T-helper 22 cell (primary cell): ENCODE measurements at regions not wholly inside any gene's neighbourhood (a gene's known extent, or its start where the extent isn't known, plus 50 kb on each side); places are given as distances from the start of the nearest gene placed in this dataset.

Experiments used
- DNase-seq: peaks from one replicate; pipeline ENCODE4 v3.0.0-alpha.2; 2020; ENCODE audit warnings: low read depth

DNA sequence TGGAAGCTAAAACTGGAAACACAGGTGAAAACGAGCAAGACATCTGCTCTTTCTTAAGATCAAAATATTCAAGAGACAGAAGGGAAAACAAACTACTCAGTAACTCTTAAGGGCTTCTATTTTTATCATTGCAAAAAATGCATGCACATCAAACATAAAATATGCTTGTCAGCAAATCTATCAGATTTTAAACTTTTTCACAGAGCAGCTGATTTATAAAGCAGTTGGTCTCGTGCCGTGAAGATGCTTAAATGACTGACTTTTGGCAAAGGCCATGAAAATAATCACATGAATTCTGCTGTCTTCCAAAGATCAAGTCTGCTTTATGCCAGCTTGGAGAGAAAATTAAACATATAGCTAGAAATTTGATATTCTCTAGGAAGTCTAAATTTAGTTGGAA lies 482.1 kb upstream of the HS3ST1 start:
- no peak for DNase-seq

DNA sequence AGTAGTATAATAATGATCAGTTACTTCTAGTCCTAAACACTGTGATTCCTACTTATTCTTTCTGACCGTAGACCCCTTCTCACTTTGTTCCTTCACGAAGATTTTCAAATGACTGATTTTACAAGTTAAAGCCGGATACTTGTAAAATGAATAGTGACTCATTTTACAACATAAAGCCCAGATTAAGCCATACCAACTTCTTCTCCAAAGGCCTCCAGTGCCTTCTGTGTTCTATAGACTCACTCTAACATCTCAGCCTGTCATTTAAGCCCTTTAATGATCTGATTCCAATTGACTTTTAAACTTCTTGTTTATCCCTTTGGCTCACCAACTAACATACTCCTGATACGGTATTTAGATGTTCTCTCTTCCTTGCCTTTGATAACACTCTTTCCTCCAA lies 480.0 kb upstream of the HS3ST1 start:
- DNase-seq: no peak

DNA sequence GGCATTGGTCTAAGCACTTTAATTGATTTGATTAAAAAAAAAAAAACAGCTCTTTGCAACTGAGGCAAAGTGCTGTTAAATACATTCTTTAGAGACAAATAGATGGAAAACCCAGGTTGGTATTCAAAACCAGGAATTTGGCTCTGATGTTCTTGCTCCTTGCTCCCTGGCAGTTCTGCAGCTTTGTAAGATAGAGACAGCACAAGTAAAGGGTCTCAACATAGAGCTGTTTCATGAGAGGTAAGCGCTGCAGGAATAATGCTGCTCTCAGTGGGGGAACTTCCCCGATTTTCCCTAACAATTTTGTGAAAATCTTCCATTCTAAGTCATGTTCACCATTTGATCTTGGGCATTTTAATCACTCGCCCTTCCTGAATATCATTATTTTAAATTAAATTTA lies 479.5 kb upstream of the HS3ST1 start:
- DNase-seq: no peak

- DNase-seq: no peak
These were observed 476.4 kb upstream of the HS3ST1 start for GRCh38 chr4:11904846-11905739.

DNA sequence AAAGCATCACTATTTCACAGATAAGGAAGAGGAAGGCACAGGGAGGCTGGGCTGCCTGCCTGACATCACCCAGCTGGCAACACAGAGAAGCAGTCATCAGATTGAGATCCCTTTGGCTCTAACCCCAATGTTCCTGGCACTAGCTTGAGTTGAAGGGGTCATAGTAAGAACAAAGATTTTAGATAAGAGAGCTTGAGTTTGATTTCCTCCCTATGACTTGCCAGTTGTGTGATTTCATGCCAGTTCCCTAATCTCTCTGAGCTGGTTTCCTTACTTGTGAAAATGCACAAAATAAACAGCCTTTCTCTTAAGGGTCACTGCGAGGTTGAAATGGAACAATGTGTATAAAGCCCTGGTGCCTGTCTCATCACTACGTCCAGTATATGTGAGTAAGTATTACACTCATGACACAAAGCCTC lies 475.4 kb upstream of the HS3ST1 start:
- no peak for DNase-seq

- no peak for DNase-seq
These were observed 472.4 kb upstream of the HS3ST1 start for GRCh38 chr4:11901089-11901488.

- DNase-seq: no peak
These were observed 471.7 kb upstream of the HS3ST1 start for GRCh38 chr4:11900359-11900758.

DNA sequence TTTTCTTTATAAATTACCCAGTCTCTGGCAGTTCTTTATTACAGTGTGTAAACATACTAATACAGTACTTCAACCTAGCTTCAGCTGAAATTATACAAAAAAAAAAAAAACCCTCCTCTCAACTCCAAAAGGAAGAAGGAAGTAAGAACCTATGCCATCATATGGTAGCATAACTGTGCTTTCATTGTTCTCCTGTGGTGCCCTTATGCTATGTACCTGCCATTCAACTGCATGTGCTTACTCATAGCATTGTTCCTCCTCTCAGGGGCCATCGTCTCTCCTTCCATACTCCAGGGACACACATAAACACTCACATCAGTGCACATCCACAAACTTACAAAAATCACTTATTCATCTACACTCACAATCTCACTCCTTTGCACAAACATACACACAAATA lies 470.1 kb upstream of the HS3ST1 start:
- DNase-seq: no peak

- DNase-seq: no peak
These were observed 467.1 kb upstream of the HS3ST1 start for GRCh38 chr4:11895766-11896165.

DNA sequence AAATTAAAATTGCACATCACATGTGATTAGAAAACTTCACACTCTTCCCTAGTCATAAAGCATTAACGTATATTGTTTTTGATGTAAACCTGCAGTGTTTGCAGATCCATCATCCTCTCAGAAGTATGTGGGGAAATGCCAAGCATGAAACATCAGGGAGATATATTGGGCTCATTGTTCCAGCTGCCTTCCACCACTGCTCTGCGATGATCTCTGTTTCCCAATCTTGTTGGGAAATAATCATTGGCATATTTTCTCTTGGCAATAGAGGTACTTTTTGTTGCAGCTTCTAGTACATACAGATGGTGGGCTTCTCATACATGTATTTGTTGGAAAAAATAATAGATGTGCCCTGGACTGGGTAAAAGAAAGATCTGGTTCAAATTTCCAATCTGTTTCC lies 466.3 kb upstream of the HS3ST1 start:
- DNase-seq: no peak

DNA sequence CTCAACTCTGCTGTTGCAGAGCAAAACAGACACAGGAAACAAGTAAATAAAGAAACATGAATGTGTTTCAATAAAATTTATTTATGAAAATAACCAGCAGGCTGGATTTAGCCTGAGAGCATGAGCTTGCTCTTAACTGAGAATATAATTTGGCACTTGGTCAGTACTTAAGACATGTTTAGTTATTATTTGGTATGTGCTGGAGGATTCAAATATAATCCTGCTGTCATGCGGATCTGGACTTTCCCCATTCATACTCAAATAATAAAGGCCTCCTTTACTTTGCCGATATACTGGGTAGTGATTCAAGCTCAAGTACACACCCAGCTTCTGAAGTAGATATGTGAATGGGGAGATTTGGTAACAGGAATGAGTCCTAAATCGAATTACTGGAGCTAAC lies 465.5 kb upstream of the HS3ST1 start:
- DNase-seq: no peak

- DNase-seq: no peak
These were observed 460.4 kb upstream of the HS3ST1 start for GRCh38 chr4:11889099-11889498.

DNA sequence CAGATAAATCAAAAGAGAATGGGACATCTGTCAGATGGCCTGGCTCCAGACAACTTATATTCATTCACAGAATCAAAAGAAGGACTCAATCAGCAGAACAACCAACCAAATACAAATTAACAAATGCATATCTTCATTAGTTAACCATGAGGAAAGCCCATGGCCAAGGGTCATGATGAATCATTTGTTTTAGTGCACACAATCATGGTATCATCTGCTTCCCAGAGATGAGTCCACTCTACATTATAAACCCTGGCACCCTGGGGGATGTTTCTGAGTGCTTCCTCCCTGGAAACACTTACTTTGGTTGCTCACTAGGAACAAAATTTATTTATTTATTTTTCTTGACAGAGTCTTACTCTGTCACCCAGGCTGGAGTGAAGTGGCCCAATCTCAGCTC lies 453.3 kb upstream of the HS3ST1 start:
- no peak for DNase-seq

DNA sequence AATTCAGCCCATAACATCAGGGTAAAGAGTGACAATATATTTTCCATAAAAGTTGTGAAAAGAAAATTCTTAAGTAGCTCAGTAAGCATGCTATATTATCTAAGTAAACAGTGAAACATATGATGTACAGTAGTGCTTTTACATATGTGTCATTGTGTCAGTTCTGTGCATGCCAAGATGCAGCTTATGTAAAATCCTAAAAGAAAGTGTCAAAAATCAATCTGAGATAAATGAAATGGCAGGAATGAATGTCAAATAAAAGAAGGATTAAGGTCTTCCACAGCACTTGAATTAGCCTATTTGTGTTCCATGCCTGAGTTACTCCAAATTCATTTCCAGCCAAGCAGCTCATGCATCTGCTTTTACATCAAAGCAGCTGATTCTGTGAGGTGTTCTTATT lies 452.7 kb upstream of the HS3ST1 start:
- DNase-seq: no peak

DNA sequence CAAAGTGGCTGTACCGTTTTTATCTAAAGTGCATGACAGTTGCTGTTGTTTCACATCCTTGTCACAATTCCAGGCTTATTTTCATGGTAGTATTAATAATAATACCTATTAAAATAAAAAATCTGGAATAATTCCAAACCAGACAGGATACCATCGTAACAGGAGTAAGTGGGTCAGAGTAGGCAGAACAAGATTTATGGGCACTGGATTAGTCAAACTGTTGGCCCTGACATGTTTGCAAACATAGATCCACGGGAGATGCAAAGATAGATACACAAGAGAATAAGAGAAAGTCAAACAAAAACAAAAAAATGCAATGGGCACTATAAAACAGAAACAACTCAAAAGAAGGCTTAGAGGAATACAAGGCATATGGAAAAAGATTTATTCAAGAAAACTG lies 449.5 kb upstream of the HS3ST1 start:
- DNase-seq: no peak

DNA sequence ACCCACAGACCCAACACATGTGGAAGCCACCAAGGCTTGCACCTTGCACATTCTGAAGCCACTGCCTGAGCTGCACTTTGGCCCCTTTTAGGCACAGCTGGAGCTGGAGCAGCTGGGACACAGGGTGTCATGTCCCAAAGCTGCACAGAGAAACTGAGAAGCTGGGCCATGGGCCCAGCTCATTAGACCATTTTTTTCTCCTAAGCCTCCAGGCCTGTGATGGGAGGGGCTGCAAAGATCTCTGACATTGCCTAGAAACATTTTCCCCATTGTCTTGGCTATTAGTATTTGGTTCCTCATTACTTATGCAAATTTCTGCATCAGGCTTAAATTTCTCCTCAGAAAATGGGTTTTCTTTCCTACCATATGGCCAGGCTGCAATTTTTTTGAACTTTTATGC lies 447.4 kb upstream of the HS3ST1 start:
- no peak for DNase-seq

GRCh38 chr4:11869191-11869870 lies 440.6 kb upstream of the HS3ST1 start:
- no peak for DNase-seq

GRCh38 chr4:11866391-11866790 lies 437.7 kb upstream of the HS3ST1 start:
- no peak for DNase-seq

DNA sequence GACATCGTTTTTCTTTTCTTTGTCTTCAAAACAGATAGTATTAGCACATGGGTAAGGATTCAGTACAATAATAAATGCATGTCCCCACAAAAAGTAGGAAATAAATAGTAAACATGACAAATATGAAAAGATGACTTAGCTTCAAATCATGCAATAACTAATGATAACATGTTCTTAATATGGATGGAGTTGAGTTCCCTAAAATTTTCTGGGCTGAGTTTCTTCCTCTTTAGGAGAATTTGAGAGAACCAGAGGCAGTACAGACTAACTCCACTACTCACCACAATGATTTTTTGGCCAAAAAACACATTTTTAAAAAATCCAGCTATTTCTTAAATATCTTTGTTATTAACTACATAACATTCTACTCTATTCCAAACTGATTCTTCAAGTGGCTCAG lies 432.3 kb upstream of the HS3ST1 start:
- DNase-seq: no peak

GRCh38 chr4:11857881-11858280 lies 429.2 kb upstream of the HS3ST1 start:
- DNase-seq: no peak

DNA sequence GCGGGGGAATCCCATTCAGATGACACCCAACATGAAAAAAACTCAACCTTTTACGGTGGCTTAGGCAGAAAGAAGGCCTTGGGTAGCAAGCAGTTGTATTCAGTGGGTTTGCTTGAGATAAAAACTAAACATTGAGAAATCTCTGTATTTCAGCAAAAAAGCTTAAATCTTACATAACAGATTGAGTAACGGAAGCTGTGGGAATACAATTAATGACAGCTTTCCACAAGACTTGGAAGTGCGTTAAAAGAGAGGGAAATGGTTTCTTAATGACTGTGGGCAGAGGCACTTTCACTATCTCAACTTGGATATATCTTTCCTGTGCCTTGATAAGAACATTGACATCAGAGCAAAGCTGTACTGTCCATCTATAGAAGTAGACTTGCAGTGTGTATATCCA lies 418.5 kb upstream of the HS3ST1 start:
- DNase-seq: no peak

- DNase-seq: no peak
These were observed 415.2 kb upstream of the HS3ST1 start for GRCh38 chr4:11843927-11844326.

DNA sequence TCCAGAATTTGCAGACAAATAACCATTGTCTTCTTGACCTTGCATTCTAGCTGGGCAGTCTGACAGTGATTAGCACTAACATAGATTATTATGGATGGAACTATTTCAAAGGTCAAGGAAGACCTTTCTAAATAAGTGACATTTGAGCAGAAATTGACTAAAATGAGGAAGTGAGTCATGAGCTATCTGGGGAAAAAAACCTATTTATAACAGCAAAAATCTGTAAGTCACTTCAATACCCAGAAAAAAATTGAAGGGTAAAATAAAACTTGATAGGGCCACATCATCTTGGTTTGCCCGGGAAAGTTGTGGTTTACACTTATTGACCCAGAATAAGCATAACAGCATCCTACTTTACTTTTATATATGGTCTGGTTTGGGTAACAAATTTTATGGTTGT lies 414.6 kb upstream of the HS3ST1 start:
- no peak for DNase-seq
